ENCODE measurements at regions not wholly inside any gene's neighbourhood (a gene's known extent, or its start where the extent isn't known, plus 50 kb on each side); places are given as distances from the start of the nearest gene placed in this dataset.

GRCh38 chr7:25455683-25456251, 227.5 kb upstream of the NPVF start:
- no peaks in the 10 kb centered on the region for H3K9me3 ChIP-seq
- no peak for DNase-seq
- intact Hi-C loops (cut with DNase I), result no loop called here
- H3K4me3 ChIP-seq, result no peak overlapping the region
- TF ChIP-seq EP300 (IDR thresholded peaks at IDR 0.05) (no peak), POLR2A (IDR thresholded peaks at IDR 0.05) (no peak)
- TF ChIP-seq, protein P1, sequence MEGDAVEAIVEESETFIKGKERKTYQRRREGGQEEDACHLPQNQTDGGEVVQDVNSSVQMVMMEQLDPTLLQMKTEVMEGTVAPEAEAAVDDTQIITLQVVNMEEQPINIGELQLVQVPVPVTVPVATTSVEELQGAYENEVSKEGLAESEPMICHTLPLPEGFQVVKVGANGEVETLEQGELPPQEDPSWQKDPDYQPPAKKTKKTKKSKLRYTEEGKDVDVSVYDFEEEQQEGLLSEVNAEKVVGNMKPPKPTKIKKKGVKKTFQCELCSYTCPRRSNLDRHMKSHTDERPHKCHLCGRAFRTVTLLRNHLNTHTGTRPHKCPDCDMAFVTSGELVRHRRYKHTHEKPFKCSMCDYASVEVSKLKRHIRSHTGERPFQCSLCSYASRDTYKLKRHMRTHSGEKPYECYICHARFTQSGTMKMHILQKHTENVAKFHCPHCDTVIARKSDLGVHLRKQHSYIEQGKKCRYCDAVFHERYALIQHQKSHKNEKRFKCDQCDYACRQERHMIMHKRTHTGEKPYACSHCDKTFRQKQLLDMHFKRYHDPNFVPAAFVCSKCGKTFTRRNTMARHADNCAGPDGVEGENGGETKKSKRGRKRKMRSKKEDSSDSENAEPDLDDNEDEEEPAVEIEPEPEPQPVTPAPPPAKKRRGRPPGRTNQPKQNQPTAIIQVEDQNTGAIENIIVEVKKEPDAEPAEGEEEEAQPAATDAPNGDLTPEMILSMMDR (IDR thresholded peaks at IDR 0.05), result no peak
- H3K4me1 ChIP-seq (ENCODE audit: insufficient read depth), result peaks cover 8% of the 10 kb centered on the region
- H3K27me3 ChIP-seq, result no peaks in the 10 kb centered on the region
- whole genome bisulfite sequencing, 3 donors, result 85 to 87% (median 86%) methylated on average over 10 of the region's 10 CpGs
- H3K36me3 ChIP-seq, result no peaks in the 10 kb centered on the region
- H3K27ac ChIP-seq, result no peak overlapping the region

GRCh38 chr7:25456467-25457171, 228.3 kb upstream of the NPVF start:
- intact Hi-C loops (cut with DNase I), result no loop called here
- Histone ChIP-seq H3K36me3 (no peaks in the 10 kb centered on the region), H3K4me3 (no peak overlapping the region), H3K4me1 (ENCODE audit: insufficient read depth) (peaks cover 8% of the 10 kb centered on the region), H3K9me3 (no peaks in the 10 kb centered on the region), H3K27ac (no peak overlapping the region), H3K27me3 (no peaks in the 10 kb centered on the region)
- 8 to 17% (median 8%) methylated on average over 8 of the region's 8 CpGs for WGBS, 3 donors
- no peak for TF ChIP-seq EP300 (IDR thresholded peaks at IDR 0.05)
- TF ChIP-seq, protein P1 (IDR thresholded peaks at IDR 0.05), result no peak
- no peak for TF ChIP-seq POLR2A (IDR thresholded peaks at IDR 0.05)
- peak; percentile 28 to 74 (median 62) for DNase-seq

- H3K27ac ChIP-seq, result no peak overlapping the region
- H3K4me1 ChIP-seq (ENCODE audit: insufficient read depth), result peaks cover 8% of the 10 kb centered on the region
- intact Hi-C loops (cut with DNase I), result no loop called here
- no peaks in the 10 kb centered on the region for H3K9me3 ChIP-seq
- TF ChIP-seq POLR2A (IDR thresholded peaks at IDR 0.05) (no peak), EP300 (IDR thresholded peaks at IDR 0.05) (no peak)
- TF ChIP-seq, protein P1 (IDR thresholded peaks at IDR 0.05), result no peak
- no peaks in the 10 kb centered on the region for H3K36me3 ChIP-seq
- no peak overlapping the region for H3K4me3 ChIP-seq
- DNase-seq, result no peak
- H3K27me3 ChIP-seq, result no peaks in the 10 kb centered on the region
These were observed 230.8 kb upstream of the NPVF start for GRCh38 chr7:25459057-25459456.

DNA sequence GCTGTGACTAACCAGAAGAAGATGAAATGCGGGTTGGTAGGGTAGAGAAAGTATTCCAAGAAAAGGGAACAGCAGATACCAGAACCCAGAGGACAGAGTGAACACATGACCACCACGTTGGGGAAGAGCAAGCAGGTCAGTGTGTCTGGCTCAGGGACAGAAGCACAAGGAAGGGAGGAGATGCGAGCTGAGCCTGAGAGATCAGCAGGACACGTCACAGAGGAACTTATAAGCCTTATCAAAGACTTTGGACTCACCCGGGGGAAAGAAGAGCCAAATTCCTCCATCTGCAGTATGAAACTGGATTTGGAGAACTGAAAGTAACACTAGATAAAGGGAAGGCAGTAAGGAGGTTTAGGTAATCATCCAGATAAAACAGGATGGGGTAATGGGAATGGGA, 232.1 kb upstream of the NPVF start:
- no peak overlapping the region for H3K27ac ChIP-seq
- intact Hi-C loops (cut with DNase I), result no loop called here
- no peaks in the 10 kb centered on the region for H3K36me3 ChIP-seq
- H3K27me3 ChIP-seq, result no peaks in the 10 kb centered on the region
- H3K4me3 ChIP-seq, result no peak overlapping the region
- DNase-seq, result peak in 2 of 5 donors; percentile 20 to 37
- TF ChIP-seq POLR2A (IDR thresholded peaks at IDR 0.05) (no peak), EP300 (IDR thresholded peaks at IDR 0.05) (no peak)
- TF ChIP-seq, protein P1 (IDR thresholded peaks at IDR 0.05), result no peak
- H3K4me1 ChIP-seq (ENCODE audit: insufficient read depth), result peaks cover 8% of the 10 kb centered on the region
- WGBS, 3 donors, result 37 to 44% (median 38%) methylated on average over 5 of the region's 5 CpGs
- no peaks in the 10 kb centered on the region for H3K9me3 ChIP-seq
